ENCODE measurements at regions not wholly inside any gene's neighbourhood (a gene's known extent, or its start where the extent isn't known, plus 50 kb on each side); places are given as distances from the start of the nearest gene placed in this dataset.

DNA sequence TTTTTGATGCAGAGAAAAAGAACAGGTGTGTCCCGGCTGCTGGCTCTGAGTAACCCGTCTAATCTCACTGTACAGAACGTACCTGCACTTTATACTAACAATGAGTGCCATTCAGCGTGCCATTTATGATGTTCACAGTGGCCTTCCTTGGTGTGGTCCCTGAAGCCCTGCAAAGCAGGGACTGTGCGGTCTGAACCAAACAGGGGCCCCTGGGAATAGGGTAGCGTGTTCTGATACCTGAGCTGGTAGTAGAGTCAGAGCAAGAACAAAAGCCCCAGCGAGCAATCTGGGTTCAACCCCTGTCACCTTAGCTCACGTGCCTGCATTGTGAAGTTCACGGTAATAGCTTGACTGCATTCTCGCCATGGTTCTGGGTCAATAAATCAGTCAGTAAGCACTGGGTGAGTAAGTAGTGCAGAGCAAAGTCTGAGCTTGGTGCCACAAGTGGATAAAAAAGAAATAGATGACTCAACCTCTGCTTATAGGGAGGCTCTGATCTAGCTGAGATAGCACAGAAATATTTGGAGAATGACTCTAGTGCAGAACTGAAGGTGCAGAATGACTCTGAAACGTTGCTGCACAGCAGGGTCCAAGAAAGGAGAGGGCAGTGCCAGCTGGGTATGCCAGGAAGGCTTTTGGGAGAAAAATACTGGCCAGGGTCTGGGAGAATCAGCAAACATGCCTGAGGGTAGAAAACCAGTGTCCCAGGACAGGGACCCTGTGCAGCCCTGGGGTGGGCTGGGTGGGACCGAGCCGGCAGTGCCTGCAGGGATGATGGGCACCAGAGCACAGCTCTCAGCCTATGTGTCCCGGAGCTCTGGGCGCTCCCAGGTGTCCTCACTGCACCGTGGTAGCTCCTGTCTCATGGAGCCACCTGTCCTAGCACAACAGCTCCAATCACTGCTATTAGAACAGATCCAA, 125.9 kb downstream of the RHOU start (continued):
- TF ChIP-seq, protein P1, sequence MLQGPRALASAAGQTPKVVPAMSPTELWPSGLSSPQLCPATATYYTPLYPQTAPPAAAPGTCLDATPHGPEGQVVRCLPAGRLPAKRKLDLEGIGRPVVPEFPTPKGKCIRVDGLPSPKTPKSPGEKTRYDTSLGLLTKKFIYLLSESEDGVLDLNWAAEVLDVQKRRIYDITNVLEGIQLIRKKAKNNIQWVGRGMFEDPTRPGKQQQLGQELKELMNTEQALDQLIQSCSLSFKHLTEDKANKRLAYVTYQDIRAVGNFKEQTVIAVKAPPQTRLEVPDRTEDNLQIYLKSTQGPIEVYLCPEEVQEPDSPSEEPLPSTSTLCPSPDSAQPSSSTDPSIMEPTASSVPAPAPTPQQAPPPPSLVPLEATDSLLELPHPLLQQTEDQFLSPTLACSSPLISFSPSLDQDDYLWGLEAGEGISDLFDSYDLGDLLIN (CRISPR knock-in tag; IDR thresholded peaks at IDR 0.05; ENCODE audit: borderline replicate concordance), result no peak
- TF ChIP-seq FOXJ3 (CRISPR knock-in tag; IDR thresholded peaks at IDR 0.05; ENCODE audit: borderline replicate concordance) (no peak; the same call in 1 of the 2 replicates), HNRNPUL1 (IDR thresholded peaks at IDR 0.05; ENCODE audit: low read depth, low read length) (no peak), ZNF709 (CRISPR knock-in tag; IDR thresholded peaks at IDR 0.05) (no peak), ZFX (CRISPR knock-in tag; IDR thresholded peaks at IDR 0.05; ENCODE audit: low read depth) (0 out of 2 replicates have a peak, but pooled peaks have one; percentile 12), SYNCRIP (IDR thresholded peaks at IDR 0.05; ENCODE audit: insufficient read depth, low read depth, low read length) (no peak), MZF1 (CRISPR knock-in tag; IDR thresholded peaks at IDR 0.05; ENCODE audit: borderline replicate concordance) (no peak), NCOR1 (IDR thresholded peaks at IDR 0.05; ENCODE audit: borderline replicate concordance, low read length) (peak; percentile 94; the same call in 1 of the 2 replicates), AFF4 (CRISPR knock-in tag; IDR thresholded peaks at IDR 0.05) (no peak), HNRNPL (IDR thresholded peaks at IDR 0.05; ENCODE audit: low read depth, low read length) (0 out of 2 replicates have a peak, but pooled peaks have one; percentile 29), ISL2 (CRISPR knock-in tag; IDR thresholded peaks at IDR 0.05) (peak; percentile 50; the same call in 1 of the 2 replicates), ZNF362 (CRISPR knock-in tag; IDR thresholded peaks at IDR 0.05; ENCODE audit: borderline replicate concordance) (peak; percentile 50; the same call in 1 of the 2 replicates), PATZ1 (CRISPR knock-in tag; IDR thresholded peaks at IDR 0.05) (peak; percentile 22; the same call in 1 of the 2 replicates), ZNF256 (CRISPR knock-in tag; conservative IDR thresholded peaks at IDR 0.05) (no peak), RXRB (CRISPR knock-in tag; IDR thresholded peaks at IDR 0.05; ENCODE audit: borderline replicate concordance) (peak; percentile 92), YEATS4 (CRISPR knock-in tag; IDR thresholded peaks at IDR 0.05; ENCODE audit: borderline replicate concordance) (no peak), MIXL1 (CRISPR knock-in tag; IDR thresholded peaks at IDR 0.05) (peak; percentile 83)
- TF ChIP-seq, protein P2, sequence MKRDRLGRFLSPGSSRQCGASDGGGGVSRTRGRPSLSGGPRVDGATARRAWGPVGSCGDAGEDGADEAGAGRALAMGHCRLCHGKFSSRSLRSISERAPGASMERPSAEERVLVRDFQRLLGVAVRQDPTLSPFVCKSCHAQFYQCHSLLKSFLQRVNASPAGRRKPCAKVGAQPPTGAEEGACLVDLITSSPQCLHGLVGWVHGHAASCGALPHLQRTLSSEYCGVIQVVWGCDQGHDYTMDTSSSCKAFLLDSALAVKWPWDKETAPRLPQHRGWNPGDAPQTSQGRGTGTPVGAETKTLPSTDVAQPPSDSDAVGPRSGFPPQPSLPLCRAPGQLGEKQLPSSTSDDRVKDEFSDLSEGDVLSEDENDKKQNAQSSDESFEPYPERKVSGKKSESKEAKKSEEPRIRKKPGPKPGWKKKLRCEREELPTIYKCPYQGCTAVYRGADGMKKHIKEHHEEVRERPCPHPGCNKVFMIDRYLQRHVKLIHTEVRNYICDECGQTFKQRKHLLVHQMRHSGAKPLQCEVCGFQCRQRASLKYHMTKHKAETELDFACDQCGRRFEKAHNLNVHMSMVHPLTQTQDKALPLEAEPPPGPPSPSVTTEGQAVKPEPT (CRISPR knock-in tag; IDR thresholded peaks at IDR 0.05; ENCODE audit: low read depth), result no peak

Data from HepG2 (cell line).